HG03039 (cell line): ENCODE measurements at regions not wholly inside any gene's neighbourhood (a gene's known extent, or its start where the extent isn't known, plus 50 kb on each side); places are given as distances from the start of the nearest gene placed in this dataset.

Experiments used
- ATAC-seq: cut with Tn5 transposase; IDR thresholded peaks from one replicate; pipeline ENCODE4 v1.9.1; 2021; ENCODE audit warnings: mild to moderate bottlenecking, moderate library complexity; ENCODE audit not compliant: unreplicated experiment

DNA sequence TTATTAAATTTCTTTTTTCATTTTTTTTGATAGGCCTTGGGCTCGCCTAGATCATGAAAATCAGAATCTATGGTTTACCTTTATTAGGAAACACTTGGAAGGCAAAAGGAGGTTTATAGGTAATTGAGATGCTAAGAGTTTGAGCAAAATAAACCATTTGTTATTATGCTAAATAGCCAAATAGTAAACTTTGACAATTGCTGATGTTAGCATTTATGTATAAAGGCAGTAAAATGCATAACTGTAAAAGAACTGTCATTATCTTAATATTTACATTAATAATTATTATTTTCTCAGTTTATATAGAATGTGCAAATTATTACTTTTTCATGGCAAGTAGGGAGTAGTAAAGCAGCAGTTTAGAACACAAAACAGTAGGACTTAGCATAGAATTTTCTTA lies 1737.8 kb upstream of the PRR20A start:
- ATAC-seq: no peak

DNA sequence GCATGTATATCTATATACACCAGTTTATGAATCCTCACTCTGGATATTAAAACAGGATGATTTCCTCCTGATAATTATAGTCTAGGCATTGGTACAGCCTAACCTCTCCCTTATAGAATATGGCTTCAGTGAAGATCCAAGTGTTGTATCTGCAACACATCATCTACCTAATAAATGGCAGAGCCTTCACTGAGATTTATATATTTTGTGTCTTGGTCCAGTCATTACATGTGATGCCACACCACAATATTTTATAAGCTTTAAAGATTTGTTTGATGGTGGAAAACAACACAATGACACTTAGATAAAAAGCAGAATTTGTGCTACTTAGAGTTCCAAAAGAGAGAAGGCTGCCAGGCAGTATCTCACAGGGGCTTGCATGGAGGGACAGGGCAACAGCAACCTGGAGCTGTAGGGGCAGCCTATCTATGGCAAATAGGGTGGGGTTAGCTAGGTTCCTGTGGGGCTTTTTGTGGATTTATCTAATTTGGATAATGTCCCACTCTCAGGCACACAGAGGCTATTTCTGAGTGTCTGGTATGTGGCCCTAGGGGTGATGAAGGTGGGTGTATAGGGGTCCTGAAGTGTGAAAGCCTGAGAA lies 1736.7 kb upstream of the PRR20A start:
- ATAC-seq: no peak

GRCh38 chr13:55410398-55411330 lies 1730.1 kb upstream of the PRR20A start:
- no peak for ATAC-seq

DNA sequence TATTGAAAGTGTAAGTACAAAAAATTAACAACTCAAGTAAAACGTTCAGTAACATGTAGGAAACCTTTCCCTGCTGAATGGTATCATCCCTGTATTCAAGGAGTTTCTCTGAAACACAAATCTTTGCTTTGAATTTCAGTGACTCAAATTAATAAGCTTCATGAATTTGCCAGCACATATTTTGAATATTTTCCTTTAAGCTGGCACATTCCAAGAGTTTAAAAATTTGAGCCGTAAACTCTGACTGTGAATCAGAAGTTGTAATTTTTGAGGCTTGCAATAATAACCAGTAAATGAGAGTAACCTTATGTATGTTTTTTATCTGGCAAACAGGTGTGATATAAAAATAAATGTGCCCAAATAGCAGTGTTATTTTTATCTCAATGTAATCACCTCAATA lies 1722.6 kb upstream of the PRR20A start:
- ATAC-seq: no peak

DNA sequence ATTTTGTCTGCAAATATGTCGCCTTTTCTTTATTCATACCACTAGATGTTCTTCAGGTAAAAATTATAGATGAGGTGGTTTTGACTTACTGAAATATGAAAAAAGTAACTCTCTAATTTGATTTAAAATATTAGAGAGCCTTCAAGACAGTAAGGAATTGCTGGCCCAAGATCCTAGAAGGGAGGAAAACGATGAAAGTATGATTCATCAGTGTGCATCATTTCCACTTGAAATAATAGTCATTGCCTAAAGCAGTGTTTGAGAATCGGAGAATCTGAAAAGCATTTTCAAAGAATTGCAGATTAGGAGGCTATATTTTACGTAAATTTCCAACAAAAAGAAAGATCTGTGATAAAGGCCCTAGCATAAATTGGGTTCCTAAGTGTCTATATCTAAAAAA lies 1707.9 kb upstream of the PRR20A start:
- no peak for ATAC-seq

- no peak for ATAC-seq
These were observed 1703.6 kb upstream of the PRR20A start for GRCh38 chr13:55437162-55437561.

DNA sequence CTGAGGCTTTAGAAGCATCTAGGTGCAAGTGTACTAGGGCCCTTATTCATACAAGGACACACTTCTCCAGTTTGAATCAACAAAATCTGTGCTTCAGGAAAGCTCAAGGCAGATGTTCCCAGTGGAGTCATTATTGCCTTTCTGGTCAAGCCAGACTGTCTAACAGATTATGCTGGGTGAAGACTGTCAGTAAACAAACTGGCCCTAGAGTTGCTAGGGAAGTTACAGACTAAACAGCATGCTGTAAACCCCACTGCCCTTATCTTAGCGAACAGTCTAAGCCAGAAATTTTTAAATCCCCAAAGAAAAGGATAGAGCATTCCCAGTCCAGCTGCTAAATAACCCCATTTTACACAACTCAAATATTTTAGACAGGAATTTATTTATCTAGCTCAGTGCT lies 1701.3 kb upstream of the PRR20A start:
- ATAC-seq: no peak

DNA sequence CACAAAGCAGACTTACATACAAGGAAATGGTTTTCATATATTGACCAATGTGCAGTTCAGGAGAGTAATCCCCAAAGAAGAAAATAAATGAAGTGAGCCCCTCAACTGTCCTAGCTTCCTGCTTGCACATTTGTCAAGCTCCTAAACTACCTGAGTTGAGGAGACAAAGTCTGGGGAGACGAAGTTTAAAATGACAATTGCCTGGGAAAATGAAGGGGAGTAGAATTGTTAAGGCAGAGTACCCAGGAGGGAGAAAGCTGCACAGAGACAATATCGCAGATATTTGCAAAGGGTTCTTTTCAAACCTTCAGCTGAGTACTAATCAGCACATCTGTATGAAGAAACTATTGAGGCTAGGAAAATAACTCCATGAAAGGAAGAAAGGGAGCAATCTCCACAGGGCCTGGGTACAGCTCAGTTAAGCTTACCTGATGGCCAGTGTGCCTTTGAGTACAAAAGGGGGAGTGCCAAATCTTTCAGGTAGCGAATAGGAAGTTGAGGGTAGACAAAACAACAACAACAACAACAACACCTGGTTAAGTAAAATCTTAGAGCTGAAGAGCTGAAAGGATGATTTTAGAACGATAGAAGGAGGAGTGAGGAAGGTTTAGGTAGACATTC lies 1700.1 kb upstream of the PRR20A start:
- ATAC-seq: no peak

GRCh38 chr13:55464222-55464621 lies 1676.5 kb upstream of the PRR20A start:
- no peak for ATAC-seq

GRCh38 chr13:55467476-55467875 lies 1673.2 kb upstream of the PRR20A start:
- ATAC-seq: no peak

DNA sequence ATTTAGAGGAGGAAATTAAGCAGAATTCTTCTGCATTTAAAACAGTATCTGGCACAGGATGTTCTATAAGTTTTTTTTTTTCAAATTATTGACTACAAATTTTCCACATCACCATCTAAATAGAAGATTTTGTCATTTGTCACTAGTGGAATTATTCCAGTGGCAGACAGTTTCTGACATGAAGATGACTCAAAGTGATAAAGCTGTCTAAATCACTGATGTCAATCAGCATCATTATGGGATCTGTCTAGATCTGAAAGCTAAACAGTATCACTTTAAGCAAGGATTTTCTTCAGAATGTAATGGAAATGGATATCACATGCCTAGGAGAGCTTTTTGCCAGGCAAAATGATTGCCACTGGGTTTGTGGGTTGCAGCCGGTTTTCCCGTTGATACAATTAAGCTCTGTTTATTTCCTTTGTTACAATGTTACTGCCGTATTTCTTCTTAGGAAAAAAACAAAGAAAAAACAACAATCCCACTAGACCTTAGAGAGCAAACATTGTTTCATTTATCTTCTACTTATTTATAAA lies 1657.0 kb upstream of the PRR20A start:
- no peak for ATAC-seq

DNA sequence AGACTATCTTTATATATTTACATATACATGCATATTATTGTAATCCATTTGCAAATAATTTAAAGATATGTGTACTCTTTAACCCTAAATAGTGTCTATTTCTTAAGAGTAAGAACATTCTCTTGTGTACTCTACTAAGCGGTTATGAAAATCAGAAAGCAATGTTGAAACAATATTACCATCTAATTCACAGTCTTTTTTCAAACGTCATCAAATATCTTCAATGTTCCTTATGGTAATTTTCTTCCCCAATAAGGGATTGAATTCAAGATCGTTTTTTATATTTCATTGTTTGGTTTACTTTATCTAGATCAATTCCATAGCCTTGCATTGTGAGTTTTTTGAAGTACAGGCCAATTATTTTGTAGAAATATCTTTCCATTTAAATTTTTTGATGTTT lies 1647.4 kb upstream of the PRR20A start:
- ATAC-seq: no peak

DNA sequence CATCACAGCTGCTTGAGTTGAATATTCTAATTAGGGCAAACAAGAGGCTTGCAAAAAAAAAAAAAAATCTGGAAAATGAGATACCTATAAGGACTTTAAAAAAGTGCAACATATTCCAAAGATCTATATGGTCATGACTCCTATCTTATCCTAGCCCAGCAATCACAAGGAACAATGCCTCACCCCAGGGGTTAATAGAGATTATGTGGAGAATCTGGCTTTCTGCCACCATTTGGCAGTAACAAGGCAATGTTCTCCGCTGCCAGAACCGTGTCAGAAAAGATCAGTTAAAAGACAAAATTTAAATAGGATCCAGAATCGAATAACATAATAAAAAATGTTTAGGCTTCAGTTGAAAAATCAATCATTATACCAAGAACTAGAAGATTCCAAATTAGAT lies 1643.2 kb upstream of the PRR20A start:
- ATAC-seq: no peak

GRCh38 chr13:55500694-55501093 lies 1640.0 kb upstream of the PRR20A start:
- no peak for ATAC-seq

DNA sequence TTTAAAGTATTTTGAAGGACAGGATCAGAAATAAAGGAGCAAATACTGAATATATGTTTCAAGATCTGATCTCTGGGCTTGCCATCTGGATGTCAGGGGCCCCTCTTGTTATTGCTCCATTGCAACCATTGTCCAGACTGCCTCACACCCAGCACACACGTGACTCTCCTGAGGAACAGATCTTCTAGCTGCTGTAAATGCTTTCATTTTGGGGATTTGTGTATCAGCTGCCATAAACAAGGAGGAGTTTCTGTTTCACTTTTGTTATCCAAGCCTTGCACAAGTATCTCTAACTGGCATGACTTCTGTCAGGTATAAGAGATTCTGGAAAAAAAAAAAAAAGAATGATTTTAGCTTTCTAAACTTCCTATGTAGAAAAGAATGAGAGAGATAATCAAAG lies 1624.1 kb upstream of the PRR20A start:
- ATAC-seq: no peak

GRCh38 chr13:55517312-55517711 lies 1623.4 kb upstream of the PRR20A start:
- ATAC-seq: no peak

DNA sequence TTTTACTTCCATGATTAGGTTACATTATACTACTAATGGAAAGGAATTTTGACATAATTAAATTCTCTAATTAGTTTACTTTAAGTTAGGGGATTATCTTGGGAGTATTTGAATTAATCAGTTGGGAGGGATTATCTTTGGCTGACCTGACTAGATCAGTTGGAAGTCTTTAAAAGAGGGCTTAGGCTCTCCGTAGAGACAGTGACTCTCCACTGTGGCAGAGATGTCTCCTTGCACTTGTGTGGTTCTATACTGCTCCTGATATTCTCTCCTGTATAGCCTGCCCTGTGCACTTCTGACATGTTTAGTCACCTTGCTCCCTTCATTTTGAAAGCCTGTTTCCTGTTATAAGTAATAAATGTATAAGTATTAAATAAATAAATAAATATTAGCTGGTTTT lies 1612.3 kb upstream of the PRR20A start:
- no peak for ATAC-seq

DNA sequence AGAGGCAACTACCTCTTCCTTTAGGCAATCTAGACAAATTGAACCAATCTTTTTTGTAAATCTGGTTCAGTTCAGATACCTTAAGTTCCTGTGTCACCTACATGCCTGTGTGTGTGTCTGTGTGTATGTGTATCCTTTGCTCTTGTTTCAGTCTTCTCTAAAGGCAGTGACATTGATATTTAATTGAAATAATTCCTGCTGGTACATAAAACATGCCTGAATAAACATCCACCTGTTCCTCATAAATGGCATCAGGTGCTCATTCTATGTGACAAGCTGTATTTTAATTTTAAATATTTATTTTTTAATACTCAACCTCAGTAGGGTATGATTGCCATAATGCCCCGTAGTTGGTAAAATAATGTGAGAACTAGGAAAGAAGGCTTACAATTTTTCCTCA lies 1606.4 kb upstream of the PRR20A start:
- ATAC-seq: no peak

GRCh38 chr13:55538424-55538823 lies 1602.3 kb upstream of the PRR20A start:
- no peak for ATAC-seq

DNA sequence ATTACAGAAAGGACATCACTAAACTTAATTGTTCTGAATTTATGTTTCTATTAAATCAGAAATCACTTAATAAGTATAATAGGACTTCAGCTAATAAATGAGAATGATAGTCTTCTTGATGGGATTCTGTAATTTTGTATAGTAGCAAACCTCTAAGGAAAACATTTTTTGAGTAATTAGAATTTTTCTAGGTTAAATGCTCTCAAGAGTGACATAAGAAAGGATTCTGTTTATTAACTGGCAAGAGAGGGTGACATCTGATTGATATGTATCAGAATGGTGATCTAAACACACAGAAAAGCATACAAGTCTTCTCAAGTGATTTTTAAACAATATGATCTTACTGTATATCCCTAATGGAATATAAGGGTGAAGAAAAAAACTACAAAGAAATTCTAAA lies 1597.7 kb upstream of the PRR20A start:
- ATAC-seq: no peak

DNA sequence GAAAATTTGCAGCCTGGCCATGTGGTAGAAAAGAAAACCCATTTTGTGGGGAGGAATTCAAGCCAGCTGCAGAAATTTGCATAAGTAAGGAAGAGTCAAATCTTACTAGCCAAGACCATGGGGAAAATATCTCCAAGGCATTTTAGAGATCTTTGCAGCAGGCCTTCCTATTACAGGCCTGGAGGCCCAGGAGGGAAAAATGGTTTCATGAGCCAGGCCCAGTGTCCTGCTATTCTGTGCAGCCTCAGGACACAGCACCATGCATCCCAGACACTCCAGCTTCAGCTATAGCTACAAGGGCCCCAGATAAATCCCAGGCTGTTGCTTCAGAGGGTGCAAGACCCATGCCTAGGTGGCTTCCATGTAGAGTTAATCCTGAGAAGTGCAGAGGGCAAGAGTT lies 1590.1 kb upstream of the PRR20A start:
- no peak for ATAC-seq

DNA sequence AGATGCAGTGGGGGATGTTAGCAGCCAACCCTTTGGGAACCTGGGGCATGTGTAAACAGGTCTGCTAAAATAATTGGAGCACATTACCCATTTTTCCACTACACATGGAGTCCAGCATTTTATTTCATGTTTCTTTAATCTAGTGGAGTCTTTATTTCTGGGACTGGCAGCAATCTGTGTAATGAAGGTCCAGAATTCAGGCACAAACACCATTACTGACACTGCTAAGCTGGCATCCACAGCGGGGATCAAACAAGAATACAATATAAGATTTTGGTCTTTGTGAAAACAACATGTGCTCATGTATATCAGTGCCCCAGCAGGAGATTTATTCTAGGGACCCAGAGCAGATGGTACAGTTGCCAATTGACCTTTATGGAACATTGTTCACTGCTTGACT lies 1587.0 kb upstream of the PRR20A start:
- ATAC-seq: no peak
